ENCODE measurements at regions not wholly inside any gene's neighbourhood (a gene's known extent, or its start where the extent isn't known, plus 50 kb on each side); places are given as distances from the start of the nearest gene placed in this dataset.

DNA sequence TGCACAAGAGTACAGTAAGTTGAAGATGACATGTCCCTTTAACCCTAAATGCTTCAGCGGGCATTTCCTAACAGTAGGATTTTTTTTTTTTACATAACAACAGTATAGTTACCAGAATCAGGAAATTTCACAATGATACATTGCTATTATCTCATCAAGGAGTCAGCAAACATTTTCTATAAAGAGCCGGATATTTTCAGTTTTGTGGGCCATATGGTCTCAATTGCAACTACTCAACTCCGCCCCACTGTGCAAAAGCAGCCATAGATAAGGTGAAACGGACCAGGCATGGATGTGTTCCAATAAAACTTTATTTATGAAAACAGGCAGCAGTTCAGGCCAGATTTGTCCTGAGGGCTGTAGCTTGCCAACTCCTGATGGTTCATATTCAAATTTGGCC, 130.6 kb downstream of the SMAD6 start:
- DNase-seq: no peak

DNA sequence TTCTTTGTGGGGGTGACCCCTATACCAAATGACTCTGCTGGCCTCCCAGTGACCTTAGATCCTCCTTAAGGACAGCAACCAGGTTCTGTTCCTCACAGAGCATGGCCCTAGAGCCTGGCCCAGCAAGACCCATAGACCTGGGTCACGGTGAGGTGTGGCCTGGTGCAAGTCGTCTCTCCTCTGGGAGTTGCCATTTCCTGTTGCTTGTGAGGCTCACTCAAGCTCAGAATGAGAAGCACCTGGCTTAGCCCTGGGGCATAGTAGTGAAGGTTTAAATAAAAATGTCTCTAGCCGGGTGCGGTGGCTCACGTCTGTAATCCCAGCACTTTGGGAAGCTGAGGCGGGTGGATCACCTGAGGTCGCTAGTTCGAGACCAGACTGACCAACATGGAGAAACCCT, 131.3 kb downstream of the SMAD6 start:
- DNase-seq: no peak

GRCh38 chr15:66833803-66834202, 131.8 kb downstream of the SMAD6 start:
- no peak for DNase-seq

- DNase-seq: no peak
These were observed 133.1 kb downstream of the SMAD6 start for GRCh38 chr15:66834881-66835878.

DNA sequence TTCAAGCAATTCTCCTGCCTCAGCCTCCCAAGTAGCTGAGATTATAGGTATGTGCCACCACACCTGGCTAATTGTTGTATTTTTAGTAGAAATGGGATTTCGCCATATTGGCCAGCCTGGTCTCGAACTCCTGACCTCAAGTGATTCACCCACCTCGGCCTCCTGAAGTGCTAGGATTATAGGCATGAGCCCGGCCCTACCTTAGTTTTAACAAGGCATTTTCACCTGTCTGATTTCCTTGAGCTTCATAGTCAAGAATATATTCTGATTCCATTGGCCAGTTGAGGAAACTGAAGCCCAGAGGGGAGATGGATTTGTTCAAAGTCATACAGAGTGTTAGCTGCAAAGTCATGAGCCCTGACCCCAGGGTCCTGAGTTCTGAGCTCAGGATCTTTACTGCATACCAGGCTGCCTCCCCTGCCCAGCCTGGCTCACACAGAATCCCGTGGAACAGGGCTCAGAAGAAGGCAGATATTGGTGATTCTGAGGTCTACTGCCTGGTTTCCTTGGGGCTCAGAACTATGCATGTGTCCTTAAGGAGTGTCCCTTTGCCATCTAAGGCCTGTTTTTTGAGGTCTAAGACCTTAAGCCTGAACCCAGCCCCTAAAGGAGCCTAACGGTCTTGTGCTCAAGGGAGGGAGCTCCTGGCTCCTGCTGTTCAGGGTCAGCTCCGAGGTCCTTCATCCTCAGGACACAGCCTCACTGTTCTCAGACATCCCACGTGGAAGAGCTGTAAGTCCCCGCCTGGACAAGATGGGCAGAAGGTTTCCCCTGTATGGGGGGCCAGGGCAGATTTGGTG, 134.4 kb downstream of the SMAD6 start:
- DNase-seq: no peak

DNA sequence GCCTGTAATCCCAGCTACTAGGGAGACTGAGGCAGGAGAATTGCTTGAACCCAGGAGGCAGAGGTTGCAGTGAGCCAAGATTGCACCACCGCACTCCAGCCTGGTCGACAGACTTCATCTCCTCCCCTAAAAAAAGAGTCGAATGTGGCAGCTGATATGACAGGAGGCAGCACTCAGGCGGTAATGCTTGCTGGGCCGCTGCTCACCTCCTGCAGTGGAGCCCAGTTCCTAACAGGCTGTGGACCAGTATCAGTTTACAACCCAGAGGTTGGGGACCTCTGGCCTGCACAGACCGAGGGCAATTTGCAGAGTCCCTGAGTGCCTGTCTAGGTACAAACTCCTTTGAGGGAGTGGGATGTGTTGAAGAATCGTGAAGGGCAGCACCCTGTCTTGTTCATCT, 136.2 kb downstream of the SMAD6 start:
- no peak for DNase-seq

DNA sequence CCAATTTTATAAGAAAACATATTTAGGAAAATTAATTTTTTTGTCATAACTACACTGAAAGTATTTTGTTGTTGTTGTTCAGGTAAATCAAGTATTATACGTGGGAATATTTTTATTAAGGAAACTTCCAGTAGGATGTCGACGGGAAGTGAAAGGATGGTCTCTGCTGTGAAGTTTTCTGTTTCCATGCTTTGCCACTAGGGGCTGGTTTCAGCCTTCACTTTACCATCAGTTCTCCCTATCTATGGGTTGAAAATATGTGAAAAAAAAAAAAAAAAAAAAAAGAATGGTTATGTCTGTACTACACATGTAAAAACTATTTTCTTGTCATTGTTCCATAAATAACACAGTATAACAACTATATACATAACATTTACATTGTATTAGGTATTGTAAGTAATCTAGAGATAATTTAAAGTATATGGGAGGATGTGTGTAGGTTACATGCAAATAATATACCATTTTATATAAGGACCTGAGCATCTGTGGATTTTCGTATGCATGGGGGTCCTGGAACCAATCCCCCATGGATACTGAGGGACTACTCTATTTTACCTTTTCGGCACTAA, 136.7 kb downstream of the SMAD6 start:
- DNase-seq: no peak

DNA sequence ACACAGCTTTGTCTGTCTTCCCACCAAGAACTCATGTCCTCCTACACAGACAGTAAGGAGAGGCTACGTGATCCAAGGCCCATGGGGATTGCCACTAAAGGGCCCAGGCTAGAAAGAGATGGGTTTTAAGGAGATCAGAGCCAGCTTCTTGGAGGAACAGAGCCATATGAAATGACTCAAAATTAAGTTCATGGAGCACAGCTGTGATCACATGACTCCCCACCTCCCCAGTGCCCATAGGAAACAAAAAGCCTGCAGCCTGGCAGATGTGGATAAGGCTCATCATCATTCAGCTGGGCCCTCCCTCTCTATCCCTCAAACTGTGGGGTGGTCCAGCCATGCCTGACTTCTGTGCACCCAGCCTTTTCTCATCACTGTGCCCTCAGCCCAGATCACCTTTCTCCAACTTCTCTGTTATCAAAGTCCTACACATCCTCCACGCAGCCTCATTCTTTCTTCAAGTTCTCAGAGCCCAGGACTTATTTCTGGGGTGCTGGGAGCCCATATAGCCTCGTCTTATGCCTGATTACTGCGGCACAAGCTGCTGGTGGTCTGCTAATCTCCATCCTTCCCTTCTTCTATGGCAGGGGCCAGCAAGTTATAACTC, 137.6 kb downstream of the SMAD6 start:
- no peak for DNase-seq

DNA sequence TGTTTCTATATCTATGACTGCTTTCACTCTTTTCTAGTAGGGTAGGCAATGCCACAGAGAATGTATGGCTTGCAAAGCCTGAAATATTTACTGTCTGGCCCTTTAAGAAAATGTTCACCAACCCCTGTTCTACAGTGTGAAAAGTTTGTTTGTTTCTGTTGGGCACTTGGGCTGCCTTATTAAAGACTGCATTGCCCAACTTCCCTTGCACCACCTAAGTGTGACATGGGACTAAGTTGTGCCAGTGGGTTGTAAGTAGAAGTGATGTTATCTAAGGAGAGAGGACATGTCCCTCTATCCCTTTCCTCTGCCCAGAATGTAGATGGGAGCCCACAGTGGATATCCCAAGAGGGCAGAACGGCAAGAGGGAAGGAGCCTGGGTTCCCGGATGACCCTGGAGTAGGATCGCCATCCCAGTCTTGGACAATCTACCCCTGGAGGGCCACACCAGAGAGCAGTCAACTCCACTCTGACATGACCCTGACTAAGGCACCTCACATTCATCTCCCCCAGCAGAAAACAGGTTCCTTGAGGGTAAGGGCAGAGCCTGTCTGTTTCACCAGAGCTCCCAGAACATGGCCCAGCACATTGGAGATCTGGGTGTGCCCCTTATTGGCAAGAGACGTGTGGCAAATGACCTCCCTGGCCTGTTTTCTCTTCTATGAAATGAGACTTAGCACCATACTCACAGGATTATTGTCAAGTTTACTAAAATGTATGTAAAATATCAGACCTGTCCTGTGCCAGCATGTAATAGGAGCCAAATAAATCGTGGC, 138.8 kb downstream of the SMAD6 start:
- DNase-seq: no peak

GRCh38 chr15:66841953-66842681, 140.1 kb downstream of the SMAD6 start:
- peak; percentile 88 for DNase-seq

DNA sequence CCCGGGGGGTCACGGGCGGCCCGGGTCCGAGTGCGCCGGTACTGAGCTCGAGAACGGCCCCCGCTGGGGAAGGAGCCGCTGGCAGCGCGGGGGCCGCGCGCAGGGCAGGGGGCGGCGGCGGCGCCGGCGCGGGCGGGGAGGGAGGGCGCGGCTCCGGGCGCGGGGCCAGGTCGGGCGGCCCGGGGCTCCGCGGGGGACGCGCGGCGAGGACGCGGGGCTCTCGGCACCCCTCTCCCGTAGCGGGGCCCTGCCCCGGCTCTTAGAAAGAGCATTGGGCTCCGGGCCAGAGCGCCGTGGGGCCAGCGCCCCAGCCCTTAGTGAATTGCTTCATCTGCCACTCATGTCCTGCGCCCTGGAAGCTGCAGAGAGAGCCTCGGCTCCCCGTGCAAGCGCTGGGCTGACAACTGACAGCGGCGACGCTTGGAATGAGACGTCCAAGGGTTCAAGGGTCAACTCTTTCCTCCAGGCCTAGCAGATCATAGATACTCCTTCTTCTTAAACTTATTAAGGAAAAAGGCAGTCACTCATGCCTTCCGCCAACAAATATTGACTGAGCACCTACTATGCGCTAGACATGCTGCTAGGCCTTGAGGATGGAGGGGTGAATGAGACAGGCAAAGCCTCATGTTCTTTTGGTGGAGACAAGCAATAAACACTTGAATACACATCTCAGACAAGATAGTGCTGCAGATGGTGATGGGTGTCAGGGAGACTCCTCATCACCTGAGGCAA, 140.8 kb downstream of the SMAD6 start:
- DNase-seq: peak; percentile 68

DNA sequence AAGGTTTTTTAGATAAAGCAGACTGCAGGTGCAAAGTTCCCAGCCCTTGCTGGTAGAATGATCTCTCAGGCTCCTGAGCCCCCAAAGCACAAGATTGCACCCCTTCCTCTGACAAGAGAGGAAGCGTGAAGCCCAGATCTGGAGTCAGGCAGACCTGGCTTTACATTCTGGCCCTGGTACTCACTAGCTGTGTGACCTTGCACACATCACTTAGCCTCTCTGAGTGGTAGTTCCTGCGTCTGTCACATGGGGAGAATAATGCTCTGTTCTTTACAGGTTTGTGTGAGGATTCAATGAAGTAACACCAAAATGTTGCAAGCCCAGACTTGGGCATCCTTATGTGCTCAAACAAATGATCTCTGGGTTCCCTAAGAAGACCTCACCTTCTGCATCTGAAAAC, 141.5 kb downstream of the SMAD6 start:
- no peak for DNase-seq

GRCh38 chr15:66844041-66844746, 142.2 kb downstream of the SMAD6 start:
- no peak for DNase-seq

GRCh38 chr15:66844747-66845145, 142.7 kb downstream of the SMAD6 start:
- DNase-seq: no peak

GRCh38 chr15:66845266-66845785, 143.3 kb downstream of the SMAD6 start:
- DNase-seq: no peak

DNA sequence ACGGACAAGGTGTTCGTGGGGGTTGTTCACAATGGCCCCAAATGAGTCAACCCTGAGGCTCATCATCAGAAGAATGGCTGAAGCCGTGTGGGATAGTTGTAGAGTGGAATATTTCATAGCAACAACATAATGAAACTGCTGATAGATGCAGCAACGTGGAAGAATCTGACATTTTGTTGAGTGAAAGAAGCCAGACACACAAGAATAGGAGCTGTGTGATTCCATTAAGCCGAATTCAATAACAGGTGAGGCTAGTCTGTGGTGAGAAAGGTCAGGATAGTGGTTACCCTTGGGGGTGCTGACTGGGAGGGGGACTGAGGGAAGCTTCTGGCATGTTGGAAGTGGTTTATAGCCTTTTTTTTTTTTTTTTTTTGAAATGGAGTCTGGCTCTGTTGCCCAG, 144.0 kb downstream of the SMAD6 start:
- DNase-seq: no peak

DNA sequence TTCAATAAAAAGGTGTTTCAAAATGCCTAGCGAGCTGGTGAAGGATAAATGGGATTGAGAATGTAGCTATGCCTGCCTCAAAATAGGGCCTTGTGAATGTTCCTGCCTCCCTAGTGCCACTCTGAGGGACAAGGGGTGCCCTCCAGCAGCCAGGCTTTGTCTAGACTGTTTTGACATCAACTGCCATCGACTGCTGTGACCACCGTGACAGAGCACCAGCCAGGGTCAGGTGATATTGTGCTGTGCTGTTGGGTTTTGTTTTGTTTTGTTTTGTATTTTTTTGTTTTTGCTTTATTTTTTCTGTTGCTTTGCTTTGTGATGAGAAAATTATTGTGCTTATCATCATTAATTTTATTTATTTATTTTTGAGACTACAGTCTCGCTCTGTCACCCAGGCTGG, 144.8 kb downstream of the SMAD6 start:
- no peak for DNase-seq

- no peak for DNase-seq
These were observed 145.5 kb downstream of the SMAD6 start for GRCh38 chr15:66847565-66847991.

DNA sequence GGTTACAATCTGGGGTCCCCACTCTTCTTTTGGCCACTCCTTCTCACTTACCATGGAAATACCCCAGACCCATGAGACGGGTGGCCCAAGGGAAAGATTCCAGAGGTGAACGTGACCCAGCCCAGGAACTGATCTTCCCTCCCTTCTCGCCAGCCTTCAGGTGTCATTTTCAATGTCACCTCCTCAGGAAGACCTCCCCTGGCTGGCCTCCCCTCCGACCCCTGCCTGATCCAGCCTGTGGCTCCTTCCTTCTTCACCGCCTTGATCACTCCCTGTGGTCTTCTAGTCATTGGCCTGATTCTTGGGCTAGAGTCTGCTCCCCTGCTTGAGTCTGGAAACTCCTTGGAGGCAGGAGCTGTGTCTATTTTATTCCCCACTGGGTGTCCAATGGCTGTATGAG, 146.1 kb downstream of the SMAD6 start:
- no peak for DNase-seq
